Activated T-cell treated with anti-CD3 and anti-CD28 coated beads for 4 hours (primary cell): ENCODE measurements at regions not wholly inside any gene's neighbourhood (a gene's known extent, or its start where the extent isn't known, plus 50 kb on each side); places are given as distances from the start of the nearest gene placed in this dataset.
"Not testable (repeated sequence)": the region's sequence is repeated elsewhere in the genome, so short reads cannot be mapped to it uniquely, and the experiment has no call there.

Experiments used
- DNase-seq: peaks from one replicate; pipeline ENCODE4 v3.0.0-alpha.2; 2020

DNA sequence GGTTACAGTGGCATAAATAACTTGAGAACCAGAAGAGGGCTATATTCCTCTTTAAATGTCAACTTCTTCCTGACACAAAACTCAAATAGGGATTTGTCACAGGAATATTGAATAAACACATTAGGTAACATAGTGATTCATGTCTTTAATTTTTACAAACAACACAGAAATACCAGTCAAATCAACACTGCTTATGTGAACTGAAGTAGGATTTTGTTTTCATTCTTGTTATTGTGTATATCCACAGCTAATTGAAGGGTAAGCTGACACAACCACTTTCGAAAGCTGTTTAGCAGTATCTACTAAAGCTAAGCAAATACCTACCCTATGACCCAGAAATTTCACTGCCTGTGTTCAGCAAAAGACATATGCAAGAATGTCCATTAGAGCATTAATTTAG, 120.4 kb upstream of the EOLA2 start:
- DNase-seq = no peak

DNA sequence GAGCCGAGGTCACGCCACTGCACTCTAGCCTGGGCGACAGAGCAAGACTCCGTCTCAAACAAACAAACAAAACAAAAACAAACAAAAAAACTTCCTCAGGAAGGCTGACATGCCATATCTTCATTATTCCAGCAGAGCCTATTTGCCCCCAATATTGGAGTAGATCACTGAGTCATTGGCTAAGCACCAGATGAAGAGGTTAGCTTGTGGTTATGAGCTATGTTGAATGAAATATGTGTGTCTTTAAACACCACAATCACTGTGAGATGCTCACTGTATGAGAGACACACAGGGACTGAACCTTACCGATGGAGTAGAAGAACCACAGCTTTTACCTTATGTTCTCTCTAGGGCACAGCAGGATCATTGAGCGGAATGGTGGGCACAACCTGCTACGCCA, 122.1 kb upstream of the EOLA2 start:
- DNase-seq = no peak

GRCh38 chrX:150062292-150063137, 124.2 kb upstream of the EOLA2 start:
- DNase-seq = no peak

- DNase-seq = no peak
Measured at GRCh38 chrX:150063138-150063518, 124.8 kb upstream of the EOLA2 start.

- no peak for DNase-seq
Measured at GRCh38 chrX:150063674-150064073, 125.4 kb upstream of the EOLA2 start.

DNA sequence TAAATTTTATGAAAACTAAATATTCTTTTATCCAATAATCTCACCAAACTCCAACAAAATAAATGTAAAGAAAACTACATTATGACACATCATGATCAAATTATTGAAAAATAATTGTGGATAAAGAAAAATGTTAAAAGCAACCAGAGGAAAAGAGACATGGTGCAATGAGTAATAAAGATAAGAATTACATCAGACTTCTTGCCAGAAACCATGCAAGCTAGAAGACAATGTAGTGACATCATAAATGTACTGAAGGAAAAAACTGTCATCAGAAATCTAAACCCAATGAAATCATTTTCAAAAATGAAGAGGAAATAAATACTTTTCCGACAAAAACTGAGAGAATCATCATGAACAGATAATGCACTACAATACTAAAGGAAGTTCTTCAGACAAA, 135.9 kb upstream of the EOLA2 start:
- DNase-seq = no peak

DNA sequence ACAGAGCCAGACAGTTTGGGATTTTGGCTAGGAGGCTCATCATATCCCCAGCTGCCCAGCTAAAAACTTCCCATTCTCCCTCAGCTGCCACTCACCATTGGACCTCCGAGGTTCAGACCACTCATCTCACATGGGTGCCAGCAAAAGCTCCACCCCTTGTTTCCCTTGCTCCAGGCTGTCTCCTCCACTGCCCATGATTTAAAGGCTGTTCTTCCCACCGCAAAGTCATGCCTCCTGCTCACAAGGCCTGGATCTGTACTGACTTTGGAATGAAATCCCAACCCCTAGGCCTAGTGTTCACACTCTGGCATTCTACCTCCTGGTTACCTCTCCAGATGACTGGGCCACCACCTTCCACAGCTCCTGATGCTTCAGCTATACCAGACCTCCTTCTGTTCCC, 142.2 kb upstream of the EOLA2 start:
- no peak for DNase-seq

- no peak for DNase-seq
Measured at GRCh38 chrX:150081076-150081475, 142.8 kb upstream of the EOLA2 start.

DNA sequence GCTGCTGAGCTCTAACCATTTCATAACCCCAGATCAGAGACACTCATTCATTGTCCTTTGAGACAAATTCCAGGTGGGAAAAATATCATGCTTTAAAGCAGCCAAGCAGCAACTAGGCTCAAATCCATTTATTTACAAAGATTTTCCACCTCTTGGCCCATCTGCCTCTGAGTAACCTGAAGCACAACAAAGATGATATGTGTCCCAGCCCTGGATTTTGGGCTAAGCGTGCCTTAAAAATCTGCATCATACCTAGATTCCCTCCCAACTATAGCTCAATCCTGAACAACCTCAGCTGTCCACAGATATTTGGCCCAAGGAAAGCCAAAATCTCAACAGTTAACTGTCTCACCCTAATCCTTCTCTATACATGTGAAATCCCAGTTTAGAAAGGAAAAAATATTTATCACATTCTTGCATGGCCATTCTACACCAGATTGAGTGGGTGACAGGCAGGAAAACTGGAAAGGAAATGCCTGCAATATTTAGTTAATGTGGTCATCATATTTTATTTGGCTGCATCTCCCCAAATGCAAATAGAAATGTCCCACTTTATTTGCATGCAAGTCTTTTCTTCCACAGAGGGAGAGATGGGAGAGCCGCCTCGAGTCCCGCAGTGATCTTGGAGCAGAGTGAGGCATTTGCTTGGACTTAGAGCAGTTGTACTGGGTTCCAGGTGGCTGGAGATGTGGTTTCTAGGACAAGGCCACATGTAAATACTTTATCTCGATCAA, 146.4 kb upstream of the EOLA2 start:
- no peak for DNase-seq

- DNase-seq = no peak
Measured at GRCh38 chrX:150085881-150086280, 147.6 kb upstream of the EOLA2 start.

DNA sequence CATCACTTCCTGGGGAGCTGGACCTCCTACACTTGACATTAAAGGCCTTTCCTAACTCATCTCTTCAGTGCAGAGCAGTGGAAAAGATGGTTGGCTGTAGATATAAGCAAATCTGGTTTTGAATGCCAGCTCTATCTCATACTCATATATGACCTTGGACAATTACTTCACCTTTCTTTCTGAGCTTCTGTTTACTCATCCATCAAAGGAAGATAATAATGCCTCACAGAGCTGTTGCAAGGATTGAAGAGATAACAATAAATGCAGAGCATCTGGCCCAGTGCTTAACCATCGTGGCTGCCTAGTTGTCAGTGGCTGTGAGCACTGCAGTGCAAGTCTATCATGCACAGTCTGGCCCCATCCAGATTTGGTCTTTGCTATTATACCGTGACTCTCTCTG, 148.1 kb upstream of the EOLA2 start:
- DNase-seq = no peak

DNA sequence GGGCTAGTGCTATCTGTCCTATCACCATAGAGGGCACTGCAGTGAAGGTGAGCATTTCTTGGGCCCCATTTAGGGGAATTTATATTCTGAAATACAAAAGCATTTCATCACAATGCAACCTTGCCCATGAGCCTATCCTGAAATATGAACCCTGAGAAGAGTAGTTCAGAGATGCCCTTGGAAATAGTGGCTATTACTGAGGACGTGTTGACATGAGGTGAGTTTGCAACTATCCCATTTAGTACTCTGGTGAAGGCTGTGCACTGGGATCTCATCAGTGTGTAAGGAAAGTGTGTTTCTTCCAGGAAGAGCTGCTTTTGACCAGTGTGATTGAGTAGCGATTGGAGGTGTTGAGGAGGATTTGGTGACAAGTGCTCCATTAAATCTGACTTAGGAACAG, 149.3 kb upstream of the EOLA2 start:
- DNase-seq = no peak

GRCh38 chrX:150088042-150088441, 149.8 kb upstream of the EOLA2 start:
- no peak for DNase-seq

- no peak for DNase-seq
Measured at GRCh38 chrX:150088766-150089518, 150.7 kb upstream of the EOLA2 start.

- DNase-seq = not testable (repeated sequence)
Measured at GRCh38 chrX:150091300-150091699, 153.0 kb upstream of the EOLA2 start.

DNA sequence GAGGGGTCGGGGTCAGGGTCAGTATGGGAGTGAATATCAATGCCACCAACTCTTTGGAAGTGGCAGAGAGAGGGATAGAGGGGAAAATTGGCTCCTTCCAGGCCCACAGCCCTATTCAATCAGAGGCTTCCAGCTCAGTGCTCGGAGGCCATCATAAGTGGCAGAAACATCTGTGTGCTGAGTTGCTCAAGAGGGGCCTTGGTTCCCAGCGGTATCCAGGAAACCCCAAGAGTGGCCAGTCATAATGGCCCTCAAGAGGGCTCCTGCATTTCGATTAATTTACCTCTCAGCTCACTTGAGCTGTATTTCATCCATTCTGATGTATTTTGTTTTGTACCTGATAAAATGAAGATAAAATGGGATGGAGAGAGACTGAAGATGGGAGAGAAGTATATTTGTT, 154.3 kb upstream of the EOLA2 start:
- no peak for DNase-seq

DNA sequence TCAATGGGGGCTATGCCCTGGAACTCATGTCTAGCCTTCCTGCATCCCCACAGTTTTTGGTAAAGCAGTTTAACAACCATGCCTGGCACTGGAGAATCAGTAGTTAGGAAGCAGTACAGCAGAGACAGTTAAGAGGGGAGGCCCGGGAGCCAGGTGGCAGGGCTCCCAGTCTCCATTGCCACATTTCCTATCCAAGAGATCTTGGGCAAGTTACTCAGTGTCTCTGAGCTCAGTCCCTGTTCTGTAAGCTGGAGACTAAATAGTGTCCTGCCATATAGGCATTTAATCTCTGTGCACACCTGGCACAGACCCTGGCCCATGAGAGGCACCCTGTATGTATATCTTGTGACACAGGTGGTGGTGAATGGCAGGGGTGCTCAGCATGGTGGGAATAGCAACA, 156.1 kb upstream of the EOLA2 start:
- DNase-seq = no peak

DNA sequence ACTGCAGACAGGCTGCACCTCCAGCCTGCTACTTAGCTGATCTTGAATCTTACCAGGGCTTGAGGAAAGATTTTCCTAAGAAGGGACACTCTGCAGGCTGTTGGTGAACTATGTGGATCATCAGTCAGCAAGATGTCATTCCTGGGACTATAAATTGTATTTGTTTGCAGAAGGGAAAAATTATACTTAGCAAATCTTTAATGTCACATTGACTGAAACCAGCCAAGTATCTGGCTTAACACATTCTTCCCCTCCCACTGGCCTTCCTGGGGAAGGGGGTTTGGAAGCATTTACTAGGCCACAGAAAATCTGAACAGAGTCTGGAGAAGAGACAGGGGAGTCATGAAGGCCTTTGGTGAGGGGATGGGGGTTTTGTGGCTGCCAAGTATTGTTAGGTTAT, 156.7 kb upstream of the EOLA2 start:
- DNase-seq = no peak

GRCh38 chrX:150099316-150099715, 161.0 kb upstream of the EOLA2 start:
- no peak for DNase-seq

DNA sequence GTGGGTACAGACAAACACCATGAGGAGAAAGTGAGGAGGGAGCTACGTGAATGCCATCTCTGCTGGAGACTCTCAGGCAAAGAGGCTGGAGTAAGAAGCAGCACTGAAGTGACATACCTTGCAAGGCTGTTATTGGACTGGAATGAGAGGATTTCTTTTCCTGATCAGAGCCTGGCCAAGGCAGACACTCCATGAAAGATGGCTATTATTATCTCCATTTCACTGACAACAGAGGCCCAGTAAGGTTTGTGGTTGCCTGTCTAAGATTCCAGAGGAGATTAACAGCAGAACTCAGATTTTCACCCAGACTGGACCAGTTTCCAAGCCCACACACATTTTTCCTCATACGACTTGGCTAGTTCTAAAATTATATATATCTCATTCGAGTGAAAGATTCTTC, 162.0 kb upstream of the EOLA2 start:
- no peak for DNase-seq

GRCh38 chrX:150118476-150118875, 180.2 kb upstream of the EOLA2 start:
- no peak for DNase-seq

DNA sequence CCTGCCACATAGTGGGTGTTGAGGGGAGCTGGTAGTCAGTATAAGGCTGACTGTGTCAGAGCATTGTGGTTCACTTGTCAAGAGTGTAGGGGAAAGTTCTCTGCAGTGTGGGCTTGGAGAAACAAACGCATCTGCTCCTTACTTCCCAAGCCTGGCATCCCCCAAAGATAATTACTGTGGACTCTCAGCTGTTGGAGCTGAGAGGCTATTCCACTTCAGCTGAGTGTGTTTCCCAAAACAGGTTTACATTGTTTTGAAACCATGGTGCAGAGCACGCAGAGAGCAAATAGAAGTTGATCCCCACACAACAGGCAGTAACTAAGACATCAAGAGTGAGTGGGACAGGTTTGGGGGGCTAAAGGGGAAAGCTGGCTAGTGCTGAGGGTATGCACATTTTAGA, 181.0 kb upstream of the EOLA2 start:
- no peak for DNase-seq

DNA sequence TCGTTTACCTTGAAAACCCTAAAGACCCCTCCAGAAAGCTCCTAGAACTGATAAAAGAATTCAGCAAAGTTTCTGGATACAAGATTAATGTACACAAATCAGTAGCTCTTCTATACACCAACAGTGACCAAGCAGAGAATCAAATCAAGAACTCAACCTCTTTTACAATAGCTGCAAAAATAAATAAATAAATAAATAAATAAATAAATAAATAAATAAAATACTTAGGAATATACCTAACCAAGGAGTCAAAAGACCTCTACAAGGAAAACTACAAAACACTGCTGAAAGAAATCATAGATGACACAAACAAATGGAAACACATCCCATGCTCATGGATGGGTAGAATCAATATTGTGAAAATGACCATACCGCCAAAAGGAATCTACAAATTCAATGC, 186.8 kb upstream of the EOLA2 start:
- not testable (repeated sequence) for DNase-seq

- DNase-seq = no peak
Measured at GRCh38 chrX:150127216-150127615, 188.9 kb upstream of the EOLA2 start.
